BLaER1 (cell line): ENCODE measurements at regions not wholly inside any gene's neighbourhood (a gene's known extent, or its start where the extent isn't known, plus 50 kb on each side); places are given as distances from the start of the nearest gene placed in this dataset.

ENCODE experiments used
- H3K27ac ChIP-seq: shearing (Covaris generic); formaldehyde crosslinking; 2 replicates; pipeline ENCODE4 v1.8.1; 2022
- H3K27me3 ChIP-seq: shearing (Covaris generic); formaldehyde crosslinking; 2 replicates; pipeline ENCODE4 v1.8.1; 2022
- H3K36me3 ChIP-seq: shearing (Covaris generic); formaldehyde crosslinking; 2 replicates; pipeline ENCODE4 v1.8.1; 2022
- H3K4me1 ChIP-seq: shearing (Covaris generic); formaldehyde crosslinking; 2 replicates; pipeline ENCODE4 v1.8.1; 2022
- H3K4me2 ChIP-seq: shearing (Covaris generic); formaldehyde crosslinking; 2 replicates; pipeline ENCODE4 v1.8.1; 2022
- H3K4me3 ChIP-seq: shearing (Covaris generic); formaldehyde crosslinking; 2 replicates; pipeline ENCODE4 v1.8.1; 2022
- H3K9ac ChIP-seq: shearing (Covaris generic); formaldehyde crosslinking; 2 replicates; pipeline ENCODE4 v1.8.1; 2022
- H3K9me3 ChIP-seq: shearing (Covaris generic); formaldehyde crosslinking; 2 replicates; pipeline ENCODE4 v1.8.1; 2022
- H4K20me1 ChIP-seq: shearing (Covaris generic); formaldehyde crosslinking; 2 replicates; pipeline ENCODE4 v1.8.1; 2022
- Cebpa-rat ChIP-seq: shearing (Covaris generic); IDR thresholded peaks from 2 replicates; pipeline ENCODE4 v1.8.1; 2022

GRCh38 chr6:140697585-140697984 is 1323.1 kb upstream of the CITED2 start:
- Histone ChIP-seq H3K9ac (no peak overlapping the region), H3K4me1 (no peaks in the 10 kb centered on the region), H4K20me1 (no peaks in the 10 kb centered on the region), H3K36me3 (no peaks in the 10 kb centered on the region), H3K4me2 (no peak overlapping the region), H3K27ac (no peak overlapping the region), H3K4me3 (no peak overlapping the region), H3K27me3 (no peaks in the 10 kb centered on the region), H3K9me3 (peaks cover 33% of the 10 kb centered on the region)
- no peak for TF ChIP-seq Cebpa-rat

DNA sequence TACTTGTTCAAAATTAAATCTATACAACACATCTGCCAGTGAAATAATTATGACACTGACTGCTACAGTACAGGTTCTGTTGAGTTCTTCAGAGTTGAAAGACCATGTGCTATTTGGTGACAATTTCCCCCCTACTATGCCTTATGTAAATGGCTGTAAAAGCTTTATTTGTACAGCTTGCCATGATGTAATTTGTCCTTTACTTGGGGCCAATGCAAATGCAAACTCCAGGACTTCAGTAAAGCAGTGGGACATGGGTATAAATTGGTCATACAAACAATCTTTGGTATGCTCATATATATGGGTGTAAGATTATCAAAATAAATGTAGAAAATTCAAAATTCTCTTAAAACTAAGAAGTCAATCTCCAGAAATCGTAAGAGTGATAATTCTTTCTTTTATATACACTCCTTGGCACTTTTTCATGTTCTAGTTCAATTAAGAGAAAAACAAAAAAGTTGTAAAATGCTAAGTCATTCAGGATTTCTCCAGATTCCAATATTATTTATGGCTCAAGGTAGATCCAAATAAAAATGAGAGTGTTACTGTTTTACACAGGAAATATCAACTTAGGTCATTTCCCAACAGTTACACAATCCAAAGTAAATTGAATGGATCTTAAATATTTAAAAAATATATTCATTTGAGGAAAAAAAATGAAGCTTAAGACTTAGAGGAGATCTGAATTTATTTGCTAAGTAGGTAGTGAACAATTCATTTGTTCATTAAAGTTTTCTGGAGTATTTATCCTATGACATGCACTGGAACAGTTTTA is 1310.5 kb upstream of the CITED2 start:
- no peak for TF ChIP-seq Cebpa-rat
- no peak overlapping the region for H3K4me2 ChIP-seq
- H3K4me1 ChIP-seq: no peaks in the 10 kb centered on the region
- H3K36me3 ChIP-seq: no peaks in the 10 kb centered on the region
- H3K9me3 ChIP-seq: no peaks in the 10 kb centered on the region
- H3K9ac ChIP-seq: no peak overlapping the region
- no peaks in the 10 kb centered on the region for H4K20me1 ChIP-seq
- no peak overlapping the region for H3K4me3 ChIP-seq
- H3K27ac ChIP-seq: no peak overlapping the region
- H3K27me3 ChIP-seq: no peaks in the 10 kb centered on the region

GRCh38 chr6:140677781-140678528 is 1303.5 kb upstream of the CITED2 start:
- Histone ChIP-seq H4K20me1 (no peaks in the 10 kb centered on the region), H3K4me3 (no peak overlapping the region), H3K4me2 (peak overlapping the region; percentile 73), H3K27me3 (no peaks in the 10 kb centered on the region), H3K36me3 (no peaks in the 10 kb centered on the region), H3K4me1 (peaks cover 19% of the 10 kb centered on the region), H3K27ac (peak overlapping the region; percentile 66), H3K9me3 (peaks cover 14% of the 10 kb centered on the region), H3K9ac (no peak overlapping the region)
- TF ChIP-seq Cebpa-rat: no peak

GRCh38 chr6:140671926-140672325 is 1297.5 kb upstream of the CITED2 start:
- H3K9me3 ChIP-seq: peaks cover 10% of the 10 kb centered on the region
- H4K20me1 ChIP-seq: no peaks in the 10 kb centered on the region
- H3K9ac ChIP-seq: no peak overlapping the region
- H3K4me2 ChIP-seq: no peak overlapping the region
- no peaks in the 10 kb centered on the region for H3K27me3 ChIP-seq
- H3K4me3 ChIP-seq: no peak overlapping the region
- no peak for TF ChIP-seq Cebpa-rat
- H3K27ac ChIP-seq: no peak overlapping the region
- no peaks in the 10 kb centered on the region for H3K36me3 ChIP-seq
- H3K4me1 ChIP-seq: no peaks in the 10 kb centered on the region

DNA sequence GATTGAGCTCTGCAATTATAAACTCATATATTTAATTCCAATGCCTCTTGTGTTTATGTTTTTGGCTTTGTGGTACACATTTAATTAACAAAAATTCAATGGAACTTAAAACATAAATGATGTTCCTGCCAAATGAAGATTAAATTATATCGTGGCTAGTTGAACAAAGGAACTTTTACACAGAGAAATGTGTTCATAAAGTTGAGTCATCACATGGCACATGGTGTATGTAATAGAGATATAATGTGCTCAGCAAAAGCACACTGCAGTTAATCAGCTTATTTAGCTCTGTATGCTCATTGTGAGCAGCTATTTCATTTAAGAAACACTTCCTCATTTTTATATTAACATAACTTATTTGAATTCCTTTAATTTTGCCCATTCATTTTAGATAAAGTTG is 1295.6 kb upstream of the CITED2 start:
- Histone ChIP-seq H3K36me3 (no peaks in the 10 kb centered on the region), H3K4me1 (no peaks in the 10 kb centered on the region), H3K4me3 (no peak overlapping the region), H3K27ac (no peak overlapping the region), H3K4me2 (no peak overlapping the region), H3K9ac (no peak overlapping the region), H3K27me3 (no peaks in the 10 kb centered on the region), H4K20me1 (no peaks in the 10 kb centered on the region), H3K9me3 (peaks cover 3% of the 10 kb centered on the region)
- no peak for TF ChIP-seq Cebpa-rat

GRCh38 chr6:140669321-140669720 is 1294.9 kb upstream of the CITED2 start:
- Histone ChIP-seq H3K4me2 (no peak overlapping the region), H3K9ac (no peak overlapping the region), H3K4me3 (no peak overlapping the region), H3K27ac (no peak overlapping the region), H3K36me3 (no peaks in the 10 kb centered on the region), H4K20me1 (no peaks in the 10 kb centered on the region), H3K27me3 (no peaks in the 10 kb centered on the region), H3K4me1 (no peaks in the 10 kb centered on the region), H3K9me3 (no peaks in the 10 kb centered on the region)
- no peak for TF ChIP-seq Cebpa-rat

DNA sequence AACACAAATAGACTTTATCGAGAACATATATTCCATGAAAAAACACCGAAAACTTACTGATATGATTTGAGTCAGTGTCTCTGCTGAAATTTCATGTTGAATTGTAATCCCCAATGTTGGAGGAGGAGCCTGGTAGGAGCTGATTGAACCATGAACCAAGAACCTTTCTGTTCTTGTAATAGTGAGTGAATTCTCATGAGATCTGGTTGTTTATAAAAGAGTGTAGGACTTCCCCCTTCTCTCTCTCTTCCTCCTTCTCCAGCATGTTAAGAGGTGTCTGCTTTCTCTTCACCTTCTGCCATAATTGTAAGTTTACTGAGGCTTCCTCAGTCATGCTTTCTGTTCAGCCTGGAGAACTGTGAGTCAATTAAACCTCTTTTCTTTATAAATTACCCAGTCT is 1289.3 kb upstream of the CITED2 start:
- no peak overlapping the region for H3K4me3 ChIP-seq

DNA sequence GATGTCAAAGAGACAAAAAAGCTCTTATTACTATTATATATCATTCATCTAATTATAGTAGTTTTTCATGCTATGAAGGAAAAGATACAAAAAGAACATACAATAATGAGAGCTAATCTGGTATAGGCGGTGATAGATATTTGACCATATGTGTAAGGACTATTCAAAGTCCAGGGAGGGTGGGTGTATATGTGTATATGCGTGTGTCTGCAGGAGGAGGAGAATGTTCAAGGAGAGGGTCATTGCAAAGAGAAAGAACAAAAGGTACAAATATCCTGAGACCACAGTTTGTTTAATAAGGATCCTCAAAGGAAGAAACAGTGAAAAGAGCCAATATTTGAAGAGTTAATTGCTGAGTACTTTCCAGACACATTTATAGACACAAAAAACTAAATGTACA is 1288.6 kb upstream of the CITED2 start:
- Histone ChIP-seq H3K36me3 (no peaks in the 10 kb centered on the region), H3K27ac (no peak overlapping the region)
- TF ChIP-seq Cebpa-rat: no peak

More for the DNA sequence above, 1289.3 kb upstream of the CITED2 start:
- Histone ChIP-seq H3K4me1 (peaks cover 6% of the 10 kb centered on the region; the same call in 1 of the 2 replicates), H3K4me2 (peak overlapping the region; percentile 1; the same call in 1 of the 2 replicates), H3K9ac (no peak overlapping the region), H4K20me1 (no peaks in the 10 kb centered on the region), H3K9me3 (no peaks in the 10 kb centered on the region), H3K27me3 (no peaks in the 10 kb centered on the region), H3K36me3 (no peaks in the 10 kb centered on the region), H3K27ac (no peak overlapping the region)
- no peak for TF ChIP-seq Cebpa-rat

GRCh38 chr6:140661691-140662090 is 1287.2 kb upstream of the CITED2 start:
- Histone ChIP-seq H3K4me1 (peaks cover 6% of the 10 kb centered on the region; the same call in 1 of the 2 replicates), H3K9ac (no peak overlapping the region), H3K36me3 (no peaks in the 10 kb centered on the region), H3K4me3 (no peak overlapping the region), H3K9me3 (no peaks in the 10 kb centered on the region), H3K4me2 (no peak overlapping the region), H3K27ac (no peak overlapping the region), H3K27me3 (no peaks in the 10 kb centered on the region), H4K20me1 (no peaks in the 10 kb centered on the region)
- TF ChIP-seq Cebpa-rat: no peak

More for the DNA sequence above, 1288.6 kb upstream of the CITED2 start:
- Histone ChIP-seq H3K27me3 (no peaks in the 10 kb centered on the region), H3K4me2 (no peak overlapping the region), H4K20me1 (no peaks in the 10 kb centered on the region), H3K4me3 (no peak overlapping the region), H3K9me3 (no peaks in the 10 kb centered on the region), H3K9ac (no peak overlapping the region), H3K4me1 (peaks cover 6% of the 10 kb centered on the region; the same call in 1 of the 2 replicates)

- Histone ChIP-seq H4K20me1 (no peaks in the 10 kb centered on the region), H3K4me2 (no peak overlapping the region), H3K27ac (no peak overlapping the region), H3K4me1 (peaks cover 6% of the 10 kb centered on the region; the same call in 1 of the 2 replicates), H3K4me3 (no peak overlapping the region), H3K36me3 (no peaks in the 10 kb centered on the region), H3K9ac (no peak overlapping the region), H3K27me3 (no peaks in the 10 kb centered on the region), H3K9me3 (no peaks in the 10 kb centered on the region)
- no peak for TF ChIP-seq Cebpa-rat
Measured at GRCh38 chr6:140660295-140660694, 1285.8 kb upstream of the CITED2 start.
